ENCODE measurements at regions not wholly inside any gene's neighbourhood (a gene's known extent, or its start where the extent isn't known, plus 50 kb on each side); places are given as distances from the start of the nearest gene placed in this dataset.

DNA sequence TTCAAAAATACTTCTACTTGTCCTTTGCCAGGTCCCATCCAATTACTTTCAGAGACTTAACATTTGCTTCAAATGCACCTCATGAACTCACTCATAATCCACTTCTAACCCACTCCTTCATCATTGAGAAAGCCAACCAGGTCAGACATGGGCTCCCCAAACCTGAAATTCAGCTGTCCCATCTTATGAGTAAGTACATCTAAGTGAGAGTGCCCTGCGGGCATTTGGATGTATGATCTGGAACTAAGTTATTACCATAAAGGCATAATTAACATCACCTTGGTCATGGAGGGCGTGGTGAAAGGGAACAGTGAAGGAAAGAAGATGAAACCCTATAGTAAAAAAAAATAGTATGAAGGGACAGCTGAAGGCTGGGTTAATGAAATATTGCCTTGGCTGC lies 896.8 kb downstream of the C6orf118 start:
- Histone ChIP-seq H4K5ac (ENCODE audit: insufficient read length, low read depth, low read length) (no peak overlapping the region), H3K79me2 (ENCODE audit: insufficient read depth, low read length) (no peaks in the 10 kb centered on the region), H3K4ac (ENCODE audit: low read depth, low read length) (no peak overlapping the region), H3K9me3 (ENCODE audit: control insufficient read depth, low read depth, low read length) (no peaks in the 10 kb centered on the region), H3K23me2 (ENCODE audit: insufficient read length, low read depth, low read length, poor library complexity, severe bottlenecking) (no peaks in the 10 kb centered on the region), H3K4me1 (ENCODE audit: insufficient read depth, low read length) (no peaks in the 10 kb centered on the region; the same call in 1 of the 2 replicates), H3K56ac (ENCODE audit: insufficient read length, low read depth, low read length) (no peak overlapping the region), H3T11ph (ENCODE audit: low read length) (no peak overlapping the region), H2BK12ac (ENCODE audit: insufficient read length, low read depth, low read length) (no peak overlapping the region), H4K8ac (replicated peaks; ENCODE audit: insufficient read length, low read depth, low read length) (no peak overlapping the region), H3K14ac (ENCODE audit: insufficient read depth, low read length) (no peak overlapping the region), H3K18ac (ENCODE audit: insufficient read length, low read depth, low read length) (no peak overlapping the region), H2BK5ac (ENCODE audit: insufficient read length, low read length) (no peak overlapping the region), H4K91ac (ENCODE audit: insufficient read length, low read depth, low read length) (no peak overlapping the region), H3K79me1 (ENCODE audit: insufficient read depth, low read depth, low read length, poor library complexity, severe bottlenecking) (no peaks in the 10 kb centered on the region), H2BK20ac (ENCODE audit: low read depth, low read length, poor library complexity, severe bottlenecking) (no peak overlapping the region), H3K4me2 (ENCODE audit: insufficient read depth, insufficient read length, low read length) (no peak overlapping the region), H2AK5ac (ENCODE audit: insufficient read length, low read length) (no peak overlapping the region), H3K9ac (ENCODE audit: extremely low read depth, insufficient read length, low read length) (no peak overlapping the region), H2AFZ (ENCODE audit: low read length) (no peak overlapping the region), H3K27me3 (ENCODE audit: insufficient read depth, low read length) (no peaks in the 10 kb centered on the region), H3K27ac (ENCODE audit: insufficient read length, low read depth, low read length) (no peak overlapping the region), H2BK120ac (ENCODE audit: low read depth, low read length, poor library complexity, severe bottlenecking) (no peak overlapping the region), H4K20me1 (ENCODE audit: control insufficient read depth, insufficient read depth, insufficient read length) (no peaks in the 10 kb centered on the region), H3K23ac (ENCODE audit: insufficient read length, low read depth, low read length) (no peak overlapping the region), H2BK15ac (ENCODE audit: low read depth, low read length) (no peak overlapping the region)
- TF ChIP-seq, protein P1, sequence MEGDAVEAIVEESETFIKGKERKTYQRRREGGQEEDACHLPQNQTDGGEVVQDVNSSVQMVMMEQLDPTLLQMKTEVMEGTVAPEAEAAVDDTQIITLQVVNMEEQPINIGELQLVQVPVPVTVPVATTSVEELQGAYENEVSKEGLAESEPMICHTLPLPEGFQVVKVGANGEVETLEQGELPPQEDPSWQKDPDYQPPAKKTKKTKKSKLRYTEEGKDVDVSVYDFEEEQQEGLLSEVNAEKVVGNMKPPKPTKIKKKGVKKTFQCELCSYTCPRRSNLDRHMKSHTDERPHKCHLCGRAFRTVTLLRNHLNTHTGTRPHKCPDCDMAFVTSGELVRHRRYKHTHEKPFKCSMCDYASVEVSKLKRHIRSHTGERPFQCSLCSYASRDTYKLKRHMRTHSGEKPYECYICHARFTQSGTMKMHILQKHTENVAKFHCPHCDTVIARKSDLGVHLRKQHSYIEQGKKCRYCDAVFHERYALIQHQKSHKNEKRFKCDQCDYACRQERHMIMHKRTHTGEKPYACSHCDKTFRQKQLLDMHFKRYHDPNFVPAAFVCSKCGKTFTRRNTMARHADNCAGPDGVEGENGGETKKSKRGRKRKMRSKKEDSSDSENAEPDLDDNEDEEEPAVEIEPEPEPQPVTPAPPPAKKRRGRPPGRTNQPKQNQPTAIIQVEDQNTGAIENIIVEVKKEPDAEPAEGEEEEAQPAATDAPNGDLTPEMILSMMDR (conservative IDR thresholded peaks at IDR 0.05): no peak
- H3K36me3 Mint-ChIP-seq (ENCODE audit: insufficient read depth in 1 of 3, low read depth in 3 of 3): no peaks in the 10 kb centered on the region; a peak in 1 of 7 replicates
- WGBS (ENCODE audit: extremely low coverage, insufficient read length, low lambda C conversion rate): no CpG with 5 or more reads among the region's 2 CpGs
- H3K27ac Mint-ChIP-seq: no peak overlapping the region
- H3K4me3 Mint-ChIP-seq: no peak overlapping the region
- no peak for DNase-seq
- no peaks in the 10 kb centered on the region for H3K9me3 Mint-ChIP-seq
- H3K4me1 Mint-ChIP-seq: peaks cover 9 to 11% of the 10 kb centered on the region in 2 experiments
- no peaks in the 10 kb centered on the region for H3K27me3 Mint-ChIP-seq (ENCODE audit: low read depth)

Measured in H9 (cell line).